HG03565 (cell line): ENCODE measurements at regions not wholly inside any gene's neighbourhood (a gene's known extent, or its start where the extent isn't known, plus 50 kb on each side); places are given as distances from the start of the nearest gene placed in this dataset.

Experiments used
- ATAC-seq: cut with Tn5 transposase; IDR thresholded peaks from one replicate; pipeline ENCODE4 v1.9.1; 2021; ENCODE audit warnings: mild to moderate bottlenecking, moderate library complexity; ENCODE audit not compliant: unreplicated experiment

DNA sequence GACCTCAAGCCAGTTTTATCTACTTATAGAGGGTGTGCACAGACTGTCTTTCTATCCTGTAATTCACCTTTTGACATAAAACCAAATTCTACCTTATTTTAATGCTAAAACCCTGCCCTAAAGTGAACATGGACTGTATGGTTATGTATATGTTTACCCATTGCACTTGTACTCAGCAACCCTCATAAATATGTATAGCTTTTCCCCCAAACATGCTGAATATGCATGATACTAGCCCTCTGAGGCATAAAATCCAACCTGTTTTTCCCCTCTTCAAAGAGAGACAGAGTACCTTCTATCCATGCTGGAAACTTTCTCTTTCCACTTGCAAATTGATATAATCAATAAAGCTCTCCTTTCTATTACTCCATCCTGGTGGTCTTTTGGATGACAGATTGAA lies 267.9 kb upstream of the BMP2 start:
- no peak for ATAC-seq

DNA sequence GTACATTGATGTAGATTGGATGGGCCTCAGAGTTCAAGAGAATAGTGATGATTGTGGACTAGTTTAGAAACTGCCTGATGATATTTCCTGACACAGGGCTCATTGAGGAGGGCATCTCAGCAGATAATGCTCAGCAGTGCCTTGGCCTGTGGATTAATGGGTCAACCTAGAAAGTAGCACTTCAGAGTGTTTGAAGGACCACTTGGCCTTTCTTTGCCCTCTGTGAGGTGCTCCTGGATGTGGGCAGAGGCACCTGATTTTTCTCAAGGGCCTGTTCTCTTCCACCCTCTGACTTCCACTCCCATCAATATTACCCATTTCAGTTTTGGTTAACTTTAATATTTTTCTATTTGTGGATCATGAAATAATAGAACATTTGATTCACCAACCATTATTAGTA lies 270.6 kb upstream of the BMP2 start:
- no peak for ATAC-seq

DNA sequence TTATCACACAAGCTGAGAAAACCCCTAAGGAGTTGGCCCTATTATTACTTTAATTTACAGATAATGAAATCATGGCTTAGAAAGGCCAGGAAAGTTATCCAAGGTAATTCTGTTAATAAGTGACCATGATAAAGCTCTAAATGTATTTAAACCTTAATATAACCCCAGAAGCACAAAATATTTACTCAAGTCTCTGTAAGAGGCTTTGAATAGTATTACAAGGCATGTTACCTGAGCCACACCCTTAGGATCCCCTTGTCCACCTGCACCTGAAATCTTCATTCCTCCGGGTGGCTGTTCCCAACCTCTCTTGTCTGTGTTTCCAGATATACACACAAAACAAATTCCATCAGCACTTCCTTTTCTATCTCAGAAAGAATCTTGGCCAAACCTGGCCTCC lies 271.6 kb upstream of the BMP2 start:
- ATAC-seq: no peak

DNA sequence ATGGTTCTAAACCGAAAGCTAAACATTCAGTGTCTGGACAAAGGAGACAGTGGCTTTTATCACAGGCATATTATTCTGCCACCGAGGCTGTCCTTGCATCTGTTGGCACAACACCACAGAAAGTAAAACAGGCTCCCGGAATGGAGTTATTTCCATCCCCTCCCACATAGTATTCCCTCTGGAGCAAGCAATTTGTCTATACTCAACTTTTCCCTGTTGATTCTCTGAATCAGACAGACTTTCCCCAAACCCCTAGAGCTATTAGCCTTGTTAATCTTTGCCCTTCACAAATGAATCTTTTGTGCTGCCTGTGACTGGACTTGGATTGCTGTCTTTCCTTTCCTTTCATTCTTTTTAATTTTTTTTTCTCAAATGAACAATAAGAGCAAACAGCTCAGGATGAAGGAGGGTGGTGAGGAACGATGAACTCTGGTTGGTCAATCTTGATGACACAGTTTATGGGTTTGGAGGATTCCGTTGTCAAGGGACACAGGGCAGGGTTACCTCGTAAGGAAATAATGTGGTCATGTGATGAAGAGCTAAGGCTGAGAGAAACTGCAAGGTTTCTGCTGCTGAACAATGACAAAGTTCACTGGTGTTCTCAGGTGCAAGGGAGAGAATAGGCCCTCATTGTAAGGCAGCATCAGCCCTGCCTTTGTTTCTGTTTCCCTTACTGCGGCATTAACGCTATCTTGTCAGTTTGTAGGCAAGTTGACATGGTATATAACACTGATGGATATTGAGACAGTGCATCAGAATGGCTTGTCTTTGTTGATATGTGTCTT lies 275.0 kb upstream of the BMP2 start:
- no peak for ATAC-seq

DNA sequence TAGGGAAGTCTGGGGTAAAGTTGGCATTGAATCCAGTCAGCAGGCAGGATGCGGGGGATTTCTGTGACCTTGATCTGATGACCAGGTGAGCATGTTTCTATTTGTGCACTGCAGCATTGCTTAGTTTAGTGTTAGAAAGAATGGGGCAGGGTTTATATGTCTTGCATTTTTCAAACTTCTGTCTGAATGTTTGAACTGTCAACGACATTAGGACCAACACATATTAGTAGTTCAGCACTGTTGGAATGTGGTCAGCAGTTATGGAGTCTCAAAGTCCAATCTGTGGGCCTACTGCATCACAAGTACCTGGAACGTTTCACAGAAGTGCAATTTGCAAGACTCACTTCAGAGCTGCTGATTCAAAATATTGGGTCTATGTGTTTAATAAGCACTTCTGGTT lies 276.6 kb upstream of the BMP2 start:
- no peak for ATAC-seq

DNA sequence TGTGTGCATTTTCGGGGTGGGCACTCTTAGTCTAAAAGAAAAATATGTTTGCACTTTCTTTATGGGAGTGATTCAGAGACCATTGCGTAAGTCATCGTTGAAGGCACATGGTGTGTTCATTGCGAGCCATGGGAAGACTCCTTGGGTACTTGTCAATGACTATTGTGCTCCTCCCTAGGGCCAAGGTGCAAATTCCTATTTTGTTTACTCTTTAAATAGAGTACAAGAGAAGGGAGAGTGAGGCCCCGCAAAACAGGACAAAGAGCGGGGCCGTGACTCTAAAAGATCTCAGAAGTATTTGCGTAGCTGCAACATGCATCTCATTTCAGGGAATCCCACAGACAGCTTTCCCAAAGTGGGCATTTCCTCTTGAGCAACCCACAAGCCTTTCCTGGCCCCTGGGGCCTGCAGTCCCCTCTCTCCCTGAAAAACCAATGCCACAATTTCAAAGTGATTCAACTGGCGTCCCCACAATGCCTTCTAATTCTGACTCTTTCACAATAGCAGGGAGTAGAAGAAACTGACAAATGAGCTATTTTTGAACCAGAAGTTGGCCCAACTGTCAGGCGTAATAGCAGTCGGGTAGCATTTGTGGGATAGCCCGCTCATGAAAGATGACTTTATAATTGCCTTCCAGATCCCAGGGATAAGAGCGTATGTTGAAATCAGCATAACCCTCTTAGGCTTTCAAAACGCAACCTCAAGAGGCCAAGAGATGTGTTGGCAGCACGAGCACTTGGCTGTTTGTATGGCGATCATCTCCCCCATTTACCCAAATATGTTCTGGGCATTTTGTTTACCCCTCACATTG lies 277.9 kb upstream of the BMP2 start:
- ATAC-seq: no peak

DNA sequence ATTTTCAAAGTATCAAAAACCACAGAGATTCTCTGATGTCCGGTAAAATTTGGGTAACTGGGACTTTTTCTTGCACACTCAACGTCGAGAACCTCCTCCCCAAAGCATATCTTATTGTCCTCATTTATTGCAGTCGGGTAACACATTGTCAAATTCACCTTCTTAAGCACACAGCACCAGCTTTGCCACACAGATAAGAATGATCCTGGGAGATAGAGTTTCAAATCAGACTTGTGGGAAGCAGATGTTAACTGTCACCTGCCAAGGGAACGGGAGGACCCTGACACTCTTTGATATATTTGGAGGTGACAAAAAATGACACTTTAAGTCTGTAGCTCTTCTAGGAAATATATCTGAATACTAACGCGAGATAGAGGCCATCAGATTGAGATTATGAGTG lies 282.1 kb upstream of the BMP2 start:
- ATAC-seq: no peak

DNA sequence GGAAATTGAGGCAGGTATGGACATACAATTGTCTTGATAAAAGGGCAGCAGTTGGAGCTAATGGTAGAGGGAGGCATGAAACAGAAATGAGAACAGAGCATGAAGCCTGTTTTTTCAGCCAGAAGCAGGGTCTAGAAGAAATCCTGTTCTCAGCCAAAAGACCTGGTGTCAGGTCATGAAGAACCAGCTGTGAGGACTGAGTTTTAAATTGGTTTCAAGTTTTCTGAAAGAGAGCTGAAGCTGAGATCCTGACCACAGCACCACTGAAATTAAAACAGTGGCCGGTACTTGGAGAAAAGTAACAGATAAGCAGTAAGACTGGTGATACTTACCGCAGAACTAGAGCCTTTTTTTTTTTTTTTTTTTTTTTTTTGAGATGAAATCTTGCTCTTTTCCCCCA lies 283.8 kb upstream of the BMP2 start:
- no peak for ATAC-seq

DNA sequence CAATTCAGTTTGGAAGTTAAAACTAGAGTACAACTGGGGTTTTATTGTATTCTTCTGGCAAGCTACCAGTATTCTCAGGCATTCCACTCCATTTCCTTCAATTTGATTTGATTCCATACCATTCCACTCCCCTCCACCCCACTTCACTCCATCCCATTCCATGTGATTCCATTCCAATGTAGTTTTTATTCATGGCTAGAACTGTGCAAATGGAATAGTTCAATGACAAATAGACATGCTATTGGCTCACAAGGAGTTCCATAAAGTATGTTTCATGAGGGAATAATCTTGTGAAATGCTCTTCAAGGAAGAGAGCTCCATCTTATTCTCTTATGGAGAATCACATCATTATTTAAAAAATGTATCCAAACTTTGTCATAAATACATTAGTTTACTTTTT lies 285.0 kb upstream of the BMP2 start:
- ATAC-seq: no peak

DNA sequence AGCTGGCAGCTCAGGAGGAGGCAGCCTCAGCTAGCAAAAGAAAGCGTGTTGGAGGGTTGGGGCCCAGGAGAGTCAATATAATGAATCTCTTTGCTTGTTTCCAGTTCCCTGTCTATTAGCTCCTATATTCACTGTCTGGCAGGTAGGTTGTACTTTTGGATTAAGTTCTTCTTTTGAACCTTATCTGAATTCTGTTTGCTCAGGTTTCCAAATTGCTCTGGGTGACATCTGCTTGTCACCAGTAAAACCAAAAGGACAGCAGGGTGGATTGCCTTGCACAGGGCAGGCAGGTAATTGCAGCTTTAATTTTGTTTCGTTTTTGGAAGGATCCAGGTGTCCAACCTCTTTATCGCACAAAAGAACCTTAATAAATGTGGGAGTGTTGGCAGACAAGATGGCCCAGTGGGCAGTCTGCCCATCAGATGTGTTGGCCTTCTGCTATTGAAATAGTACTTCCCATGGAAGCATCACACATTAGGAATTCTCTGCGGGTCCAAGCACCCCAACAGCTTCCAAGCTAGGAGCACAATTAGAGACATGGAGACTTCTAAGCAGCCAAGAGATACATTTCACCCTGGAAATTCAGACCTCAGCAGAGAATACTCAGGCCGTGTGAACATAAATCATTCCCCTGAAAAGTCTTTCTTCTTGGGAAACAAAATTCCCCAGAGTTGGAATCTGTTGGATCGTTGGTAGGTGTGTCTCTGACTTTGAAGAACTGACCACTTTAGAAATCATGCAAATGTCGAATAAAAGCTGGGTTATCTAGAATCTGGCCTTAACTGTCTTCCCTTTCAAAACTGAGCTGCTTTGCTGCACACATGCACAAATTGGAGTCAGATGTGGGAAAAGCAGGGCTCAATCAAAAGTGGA lies 286.9 kb upstream of the BMP2 start:
- no peak for ATAC-seq

DNA sequence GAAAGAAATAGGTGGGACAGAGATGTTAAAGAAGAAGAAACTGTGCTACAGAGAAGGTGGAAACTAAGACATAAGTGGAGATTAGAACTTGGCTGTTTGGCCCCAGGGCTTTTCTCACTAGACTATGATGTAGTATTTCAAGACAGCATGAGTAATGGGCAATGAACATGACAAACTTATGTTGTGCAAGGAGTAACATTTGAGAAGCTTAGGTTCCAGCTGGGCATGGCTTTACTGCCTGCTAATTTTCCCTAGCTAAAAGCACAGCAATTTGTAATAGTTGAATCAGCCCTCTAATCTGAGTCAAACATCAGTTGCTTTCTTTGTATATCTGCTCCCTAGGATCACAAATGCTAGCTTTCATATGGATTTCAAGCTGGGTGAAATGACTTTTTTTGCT lies 294.3 kb upstream of the BMP2 start:
- ATAC-seq: no peak

DNA sequence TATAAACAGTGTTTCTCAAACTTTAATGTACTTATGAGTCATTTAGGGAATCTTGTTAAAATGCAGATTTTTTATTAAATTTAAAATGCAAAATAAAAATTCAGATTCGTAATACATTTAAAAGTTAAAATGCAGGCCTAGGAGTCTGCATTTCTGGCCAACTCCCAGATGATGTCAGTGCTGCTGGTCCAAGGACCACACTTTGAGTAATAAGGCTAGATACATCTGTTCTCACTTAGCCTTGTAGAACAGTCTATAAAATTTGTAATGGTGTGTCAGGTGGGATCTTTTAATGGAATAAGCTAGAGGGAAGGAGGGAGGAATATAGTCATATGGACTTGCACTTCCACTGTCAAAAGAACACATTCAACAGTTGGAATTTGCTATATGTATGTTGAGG lies 295.6 kb upstream of the BMP2 start:
- no peak for ATAC-seq

DNA sequence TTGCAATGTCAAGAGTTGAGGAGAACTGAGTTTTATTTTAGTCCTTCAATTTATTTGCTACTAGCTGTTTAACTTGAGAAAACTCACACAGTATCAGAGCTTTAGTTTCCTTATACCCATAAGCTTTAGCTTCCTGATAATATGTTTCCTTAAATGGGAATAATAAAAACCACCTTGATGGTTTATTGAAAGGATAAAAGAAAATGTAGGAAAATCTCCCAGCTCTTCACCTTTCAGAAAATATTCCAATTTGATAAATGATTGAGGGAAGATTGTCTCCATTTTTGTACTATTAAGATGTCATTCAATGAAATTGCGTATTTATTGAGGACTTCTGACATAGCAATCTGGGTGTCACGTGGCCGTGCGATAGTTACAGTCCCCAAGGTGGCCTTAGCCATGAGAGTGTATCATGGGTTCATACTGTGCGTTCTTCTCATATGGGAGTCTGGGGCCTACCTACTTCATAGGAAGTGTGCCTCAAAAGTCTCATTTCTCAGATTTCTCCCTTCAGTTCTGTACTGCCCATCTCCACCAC lies 296.3 kb upstream of the BMP2 start:
- no peak for ATAC-seq

DNA sequence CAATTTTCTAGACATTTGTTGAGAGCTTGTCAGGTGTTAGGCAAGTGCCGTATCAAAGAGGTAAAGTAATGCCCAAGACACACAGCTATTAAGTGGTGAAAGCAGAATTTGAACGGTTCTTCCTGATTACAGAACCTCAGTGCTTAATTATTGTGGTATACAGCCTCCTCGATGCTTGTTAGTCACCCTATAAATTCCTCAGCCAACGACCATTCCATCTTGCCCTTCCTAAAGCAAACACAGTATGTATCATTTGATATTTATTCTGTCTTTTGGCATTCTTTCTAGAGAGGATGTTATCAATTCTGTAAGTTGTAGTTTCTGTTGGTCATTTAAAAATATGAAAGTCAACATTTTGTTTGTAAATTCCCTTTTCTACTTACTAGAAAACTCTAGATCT lies 297.8 kb upstream of the BMP2 start:
- no peak for ATAC-seq

DNA sequence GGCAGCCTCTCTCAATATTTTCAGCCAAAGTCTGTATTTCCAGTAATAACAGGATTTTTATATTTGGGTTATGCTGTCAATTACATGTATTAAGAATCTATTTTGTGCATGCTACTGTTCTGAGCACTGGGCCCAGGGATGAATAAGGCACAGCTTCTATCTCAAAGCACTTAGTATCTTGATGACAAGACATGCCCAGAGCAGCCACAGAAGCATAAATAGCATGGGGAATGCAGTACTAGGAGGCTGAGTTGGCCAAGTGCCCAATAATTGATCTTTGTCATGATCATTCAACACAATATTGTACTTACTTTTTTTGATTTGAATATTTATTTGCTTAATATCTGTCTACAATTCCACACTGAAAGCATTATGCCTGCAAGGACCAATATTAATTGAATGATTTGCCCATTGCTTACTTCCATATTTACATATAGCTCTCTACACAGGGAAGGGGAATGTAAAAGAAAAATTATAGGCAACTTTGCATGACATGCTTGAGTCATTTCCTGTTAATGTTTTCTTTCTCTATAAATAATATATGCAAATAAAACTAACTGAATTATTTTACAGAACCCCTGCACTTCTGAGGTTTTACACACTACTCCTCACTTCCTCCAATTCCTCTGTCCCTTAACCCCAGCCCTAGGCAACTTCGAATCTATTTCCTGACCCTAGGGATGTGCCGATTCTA lies 298.9 kb upstream of the BMP2 start:
- ATAC-seq: no peak

DNA sequence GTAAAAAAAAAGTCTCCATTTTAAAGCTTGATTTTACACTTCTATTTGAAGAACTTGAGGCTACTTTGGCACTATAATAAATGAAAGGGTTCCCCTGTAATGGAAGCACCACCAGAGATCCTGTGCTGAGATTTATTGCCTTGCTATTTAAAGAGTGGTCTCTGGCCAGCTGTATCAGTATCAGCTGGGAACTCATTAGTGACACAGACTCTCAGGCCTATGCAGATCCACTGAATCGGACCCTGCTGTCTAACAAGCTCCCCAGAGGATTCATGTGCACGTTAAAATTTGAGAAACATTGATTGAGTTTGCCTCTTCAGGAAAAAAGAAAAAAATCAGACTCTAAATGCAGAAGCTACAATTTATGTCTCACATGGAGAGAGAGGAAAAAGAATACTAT lies 299.9 kb upstream of the BMP2 start:
- no peak for ATAC-seq

DNA sequence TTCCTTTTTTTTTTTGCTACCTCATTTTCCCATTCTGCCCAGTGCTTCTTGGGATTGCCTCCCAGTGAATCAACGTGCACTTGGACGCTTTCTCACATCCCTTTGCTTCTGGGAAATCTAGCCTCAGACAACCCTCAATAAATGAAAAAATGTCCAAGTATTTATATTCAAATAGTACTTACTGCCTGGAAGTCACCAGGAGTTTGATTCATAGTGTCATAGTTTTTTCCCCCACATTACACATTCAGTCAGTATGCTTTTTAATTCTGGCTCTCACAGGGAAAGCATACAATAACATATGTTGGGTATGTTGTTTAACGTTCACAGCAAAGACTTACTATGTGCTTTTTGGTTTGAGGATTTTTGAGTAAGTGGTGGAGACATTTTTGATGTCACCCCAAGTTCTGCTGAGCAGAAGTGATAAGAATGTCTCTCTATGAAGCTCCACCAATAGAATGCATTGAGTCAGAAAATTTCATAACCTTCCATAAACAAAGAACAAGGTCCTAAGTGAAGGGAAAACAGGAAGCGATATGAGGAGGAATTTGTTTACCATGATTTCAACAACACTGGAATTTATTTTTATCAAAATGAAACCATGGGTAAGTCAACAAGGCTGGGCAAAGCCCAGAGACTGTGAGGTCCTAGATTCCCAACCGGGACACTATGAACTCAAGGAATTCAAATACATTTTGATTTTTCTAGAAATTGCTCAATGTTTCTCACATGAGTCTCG lies 301.2 kb upstream of the BMP2 start:
- no peak for ATAC-seq

DNA sequence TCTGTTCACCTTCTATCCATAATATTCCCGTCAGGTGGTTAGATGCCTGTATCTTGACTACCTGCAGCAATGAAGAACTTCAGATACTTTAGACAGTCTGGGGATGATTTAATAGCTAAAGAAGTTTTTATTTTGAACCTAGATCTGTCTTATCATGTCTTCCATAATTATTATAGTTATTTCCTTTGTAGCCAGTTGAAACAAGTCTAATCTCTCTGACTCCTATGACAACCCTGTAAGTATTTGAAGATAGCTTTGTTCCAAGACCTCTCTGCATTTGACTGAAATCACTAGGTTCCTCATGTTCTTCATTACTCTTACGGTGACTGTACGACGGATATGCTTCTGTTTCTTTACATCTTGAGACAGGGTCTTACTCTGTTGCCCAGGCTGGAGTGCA lies 316.6 kb upstream of the BMP2 start:
- no peak for ATAC-seq

DNA sequence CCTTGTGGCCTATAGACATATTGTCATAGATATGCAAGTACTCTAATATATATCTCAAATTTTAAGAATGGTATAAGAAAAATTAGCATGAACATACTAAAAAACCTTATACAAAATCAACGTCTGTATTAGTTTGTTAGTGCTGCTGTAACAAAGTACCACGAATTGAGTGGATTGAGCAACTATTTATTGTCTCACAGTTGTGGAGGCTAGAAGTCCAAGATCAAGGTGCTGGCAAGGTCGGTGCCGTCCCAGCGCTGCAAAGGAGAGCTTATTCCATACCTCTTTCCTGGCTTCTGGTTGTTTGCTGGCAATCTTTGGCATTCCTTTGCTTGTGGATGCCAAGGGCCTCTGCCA lies 317.6 kb upstream of the FERMT1 start:
- ATAC-seq: no peak
